HEK293 (cell line): ENCODE measurements at regions not wholly inside any gene's neighbourhood (a gene's known extent, or its start where the extent isn't known, plus 50 kb on each side); places are given as distances from the start of the nearest gene placed in this dataset.

Source experiments
- CTCF ChIA-PET: fragments of 350-600 bp; formaldehyde crosslinking; extraction: SDS; loops from one replicate; lab custom pipeline; 2021; ENCODE audit warnings: antibody characterized with exemption; lab: Yijun Ruan, JAX
- POLR2A ChIA-PET: fragments of 300-600 bp; formaldehyde crosslinking; extraction: SDS; loops from one replicate; lab custom pipeline; 2020; ENCODE audit warnings: antibody characterized with exemption, inconsistent platforms; lab: Yijun Ruan, JAX
- H3K27ac ChIP-seq: fragments of 200-500 bp; sonication (Bioruptor generic); 2 replicates; pipeline ENCODE4 v1.5.1; 2014; ENCODE audit warnings: low read depth, low read length, control low read depth, inconsistent platforms; ENCODE audit errors: extremely low read depth
- H3K36me3 ChIP-seq, 2 experiments: fragments of 200-500 bp in 1 of 2; sonication (Bioruptor generic) in 1 of 2; 1 replicate in 1 of 2; 2 replicates in 1 of 2; pipeline ENCODE4 v1.5.1; 2014 to 2017; ENCODE audit warnings: inconsistent platforms in 2 of 2, low read length in 2 of 2; ENCODE audit not compliant: control insufficient read depth in 2 of 2, insufficient read depth in 1 of 2
- H3K4me1 ChIP-seq: fragments of 200-500 bp; sonication (Bioruptor generic); 2 replicates; pipeline ENCODE4 v1.5.1; 2014; ENCODE audit warnings: mild to moderate bottlenecking, low read length, inconsistent platforms; ENCODE audit not compliant: control insufficient read depth, insufficient read depth
- H3K4me3 ChIP-seq: 2 replicates; pipeline ENCODE4 v1.5.1; 2011; ENCODE audit warnings: low read depth, mild to moderate bottlenecking, control low read depth, low read length, moderate library complexity
- H3K9me3 ChIP-seq: fragments of 200-500 bp; sonication (Bioruptor generic); 2 replicates; pipeline ENCODE4 v1.5.1; 2014; ENCODE audit warnings: low read depth, low read length, inconsistent platforms; ENCODE audit not compliant: control insufficient read depth, insufficient read depth
- CTCF ChIP-seq: fragments of 450-650 bp; formaldehyde crosslinking; IDR thresholded peaks from 2 replicates; pipeline ENCODE4 v1.5.1; 2016; ENCODE audit warnings: missing biosample characterization, missing genetic modification characterization
- ELK4 ChIP-seq: IDR thresholded peaks from 2 replicates; pipeline ENCODE4 v1.6.1; 2011; ENCODE audit warnings: mild to moderate bottlenecking, low read depth, low read length, borderline replicate concordance
- HIC1 ChIP-seq: fragments of 450-650 bp; formaldehyde crosslinking; IDR thresholded peaks from 2 replicates; pipeline ENCODE4 v1.5.1; 2016; ENCODE audit warnings: missing biosample characterization, missing genetic modification characterization
- KLF10 ChIP-seq: fragments of 450-650 bp; IDR thresholded peaks from 2 replicates; pipeline ENCODE4 v1.5.1; 2018; ENCODE audit warnings: missing biosample characterization, mild to moderate bottlenecking, missing genetic modification characterization
- MEIS1 ChIP-seq: sonication (generic); formaldehyde crosslinking; IDR thresholded peaks from 2 replicates; pipeline ENCODE4 v1.8.1; 2022; ENCODE audit warnings: missing genetic modification reagents, mild to moderate bottlenecking, borderline replicate concordance
- RBAK ChIP-seq: fragments of 450-650 bp; formaldehyde crosslinking; IDR thresholded peaks from 2 replicates; pipeline ENCODE4 v1.5.1; 2016; ENCODE audit warnings: missing biosample characterization, missing genetic modification characterization
- ZBTB26 ChIP-seq: fragments of 450-650 bp; formaldehyde crosslinking; optimal IDR thresholded peaks from 2 replicates; pipeline ENCODE3; 2016; ENCODE audit warnings: missing biosample characterization, mild to moderate bottlenecking, missing genetic modification characterization
- ZNF16 ChIP-seq: fragments of 450-650 bp; formaldehyde crosslinking; IDR thresholded peaks from 2 replicates; pipeline ENCODE4 v1.5.1; 2016; ENCODE audit warnings: low read depth, missing biosample characterization, missing genetic modification characterization
- ZNF169 ChIP-seq: fragments of 450-650 bp; formaldehyde crosslinking; IDR thresholded peaks from 2 replicates; pipeline ENCODE4 v1.5.1; 2016; ENCODE audit warnings: missing biosample characterization, missing genetic modification characterization
- ZNF266 ChIP-seq: fragments of 450-650 bp; formaldehyde crosslinking; IDR thresholded peaks from 2 replicates; pipeline ENCODE4 v1.5.1; 2016; ENCODE audit warnings: missing biosample characterization, missing genetic modification characterization, low read depth
- ZNF274 ChIP-seq, 2 experiments: fragments of 200-500 bp in 1 of 2; fragments of 450-650 bp in 1 of 2; sonication (Bioruptor generic) in 1 of 2; formaldehyde crosslinking in 1 of 2; IDR thresholded peaks; 2 replicates each; pipeline versions ENCODE4 v1.5.1 to v1.6.1; 2014 to 2016; ENCODE audit warnings: borderline replicate concordance in 1 of 2, inconsistent platforms in 1 of 2, low read length in 1 of 2, missing biosample characterization in 1 of 2, missing genetic modification characterization in 1 of 2
- ZNF280D ChIP-seq: fragments of 450-650 bp; formaldehyde crosslinking; IDR thresholded peaks from 2 replicates; pipeline ENCODE4 v1.5.1; 2016; ENCODE audit warnings: missing biosample characterization, missing genetic modification characterization
- ZNF311 ChIP-seq: fragments of 450-650 bp; formaldehyde crosslinking; IDR thresholded peaks from 2 replicates; pipeline ENCODE4 v1.5.1; 2017; ENCODE audit warnings: missing biosample characterization, missing genetic modification characterization, borderline replicate concordance
- ZNF394 ChIP-seq: fragments of 450-650 bp; formaldehyde crosslinking; IDR thresholded peaks from 2 replicates; pipeline ENCODE4 v1.5.1; 2016; ENCODE audit warnings: missing biosample characterization, missing genetic modification characterization, mild to moderate bottlenecking, moderate library complexity, borderline replicate concordance
- ZNF404 ChIP-seq: fragments of 450-650 bp; formaldehyde crosslinking; IDR thresholded peaks from 2 replicates; pipeline ENCODE4 v1.5.1; 2017; ENCODE audit warnings: missing biosample characterization, missing genetic modification characterization
- ZNF423 ChIP-seq: fragments of 450-650 bp; formaldehyde crosslinking; IDR thresholded peaks from 2 replicates; pipeline ENCODE4 v1.5.1; 2016; ENCODE audit warnings: missing biosample characterization, missing genetic modification characterization
- ZNF449 ChIP-seq: fragments of 450-650 bp; formaldehyde crosslinking; IDR thresholded peaks from 2 replicates; pipeline ENCODE4 v1.5.1; 2017; ENCODE audit warnings: missing biosample characterization, mild to moderate bottlenecking, missing genetic modification characterization, moderate library complexity
- ZNF473 ChIP-seq: fragments of 450-650 bp; formaldehyde crosslinking; IDR thresholded peaks from 2 replicates; pipeline ENCODE4 v1.5.1; 2017; ENCODE audit warnings: missing biosample characterization, missing genetic modification characterization
- ZNF621 ChIP-seq: fragments of 450-650 bp; formaldehyde crosslinking; IDR thresholded peaks from 2 replicates; pipeline ENCODE4 v1.5.1; 2017; ENCODE audit warnings: missing biosample characterization, missing genetic modification characterization
- ZNF623 ChIP-seq: fragments of 450-650 bp; formaldehyde crosslinking; IDR thresholded peaks from 2 replicates; pipeline ENCODE4 v1.5.1; 2016; ENCODE audit warnings: missing biosample characterization, missing genetic modification characterization
- ZNF677 ChIP-seq: fragments of 450-650 bp; IDR thresholded peaks from 2 replicates; pipeline ENCODE4 v1.5.0; 2018; ENCODE audit warnings: missing biosample characterization, mild to moderate bottlenecking, missing genetic modification characterization, moderate library complexity

GRCh38 chr1:38476850-38477178 is 382.8 kb downstream of the RRAGC start (continued):
- TF ChIP-seq HIC1 (tag by site-specific recombination) (no peak), ZNF623 (no peak)

GRCh38 chr1:38476111-38476849 is 383.3 kb downstream of the RRAGC start:
- POLR2A ChIA-PET: interaction anchor here (0.6 kb wide), 1 partner anchor 97 kb away, joined by 7 read pairs; no protein-coding TSS in a partner anchor
- Histone ChIP-seq H3K4me1 (no peaks in the 10 kb centered on the region), H3K9me3 (no peaks in the 10 kb centered on the region), H3K36me3 (no peaks in the 10 kb centered on the region), H3K27ac (no peak overlapping the region), H3K4me3 (no peak overlapping the region)
- CTCF ChIA-PET: interaction anchor here (0.6 to 1.5 kb wide), 3 partner anchors 14 to 270 kb away, joined by 3 to 6 read pairs (median 4); no protein-coding TSS in a partner anchor
- TF ChIP-seq ZNF677 (tag by site-specific recombination) (no peak), ZNF311 (no peak), ZNF16 (tag by site-specific recombination) (no peak), ZNF394 (tag by site-specific recombination) (no peak), CTCF (tag by site-specific recombination) (no peak), KLF10 (tag by site-specific recombination) (no peak), ZNF404 (tag by site-specific recombination) (no peak), ZNF473 (no peak), RBAK (tag by site-specific recombination) (no peak), ZNF169 (tag by site-specific recombination) (no peak)

- H3K27ac ChIP-seq: no peak overlapping the region
- H3K4me3 ChIP-seq: no peak overlapping the region
- no peaks in the 10 kb centered on the region for H3K36me3 ChIP-seq
- POLR2A ChIA-PET: interaction anchor here (0.5 kb wide), 1 partner anchor 501 kb away, joined by 6 read pairs; no protein-coding TSS in a partner anchor
- CTCF ChIA-PET: interaction anchor here (0.6 to 1.5 kb wide), 2 partner anchors 14 to 47 kb away, joined by 4 to 6 read pairs; no protein-coding TSS in a partner anchor
- no peaks in the 10 kb centered on the region for H3K9me3 ChIP-seq
- no peaks in the 10 kb centered on the region for H3K4me1 ChIP-seq
- TF ChIP-seq ZNF621 (no peak), ZNF274 (IDR thresholded peaks at IDR 0.05; ENCODE audit: low read length) (no peak), ZNF274 (tag by site-specific recombination; IDR thresholded peaks at IDR 0.05; ENCODE audit: borderline replicate concordance) (no peak), ELK4 (no peak), ZNF266 (tag by site-specific recombination) (no peak), ZNF423 (tag by site-specific recombination) (no peak), ZNF16 (tag by site-specific recombination) (no peak), MEIS1 (no peak), ZBTB26 (tag by site-specific recombination) (no peak), ZNF449 (no peak), ZNF280D (tag by site-specific recombination) (no peak)
These were observed 384.0 kb downstream of the RRAGC start for GRCh38 chr1:38475624-38476005.
